ENCODE measurements at regions not wholly inside any gene's neighbourhood (a gene's known extent, or its start where the extent isn't known, plus 50 kb on each side); places are given as distances from the start of the nearest gene placed in this dataset.

DNA sequence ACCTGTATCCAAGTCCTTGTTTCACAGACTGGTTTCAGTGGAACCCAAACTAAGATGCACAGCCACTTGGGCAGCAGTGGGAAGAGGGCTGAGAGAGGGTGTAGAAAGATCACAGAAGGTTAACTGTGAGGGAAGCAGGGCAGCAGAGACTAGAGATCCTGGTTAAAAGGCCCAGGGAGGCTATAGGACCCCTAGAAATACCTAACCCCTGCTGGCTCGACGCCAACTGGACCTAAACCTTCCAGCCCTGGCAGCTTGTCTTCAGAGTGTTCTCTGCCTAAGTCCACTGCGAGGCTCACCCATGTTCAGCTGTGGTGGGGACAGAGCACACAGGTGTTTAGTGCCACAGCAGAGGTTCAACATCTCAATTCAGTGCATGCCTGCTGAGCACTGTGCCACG lies 96.5 kb downstream of the ZNF621 start:
- TF ChIP-seq, protein P1, sequence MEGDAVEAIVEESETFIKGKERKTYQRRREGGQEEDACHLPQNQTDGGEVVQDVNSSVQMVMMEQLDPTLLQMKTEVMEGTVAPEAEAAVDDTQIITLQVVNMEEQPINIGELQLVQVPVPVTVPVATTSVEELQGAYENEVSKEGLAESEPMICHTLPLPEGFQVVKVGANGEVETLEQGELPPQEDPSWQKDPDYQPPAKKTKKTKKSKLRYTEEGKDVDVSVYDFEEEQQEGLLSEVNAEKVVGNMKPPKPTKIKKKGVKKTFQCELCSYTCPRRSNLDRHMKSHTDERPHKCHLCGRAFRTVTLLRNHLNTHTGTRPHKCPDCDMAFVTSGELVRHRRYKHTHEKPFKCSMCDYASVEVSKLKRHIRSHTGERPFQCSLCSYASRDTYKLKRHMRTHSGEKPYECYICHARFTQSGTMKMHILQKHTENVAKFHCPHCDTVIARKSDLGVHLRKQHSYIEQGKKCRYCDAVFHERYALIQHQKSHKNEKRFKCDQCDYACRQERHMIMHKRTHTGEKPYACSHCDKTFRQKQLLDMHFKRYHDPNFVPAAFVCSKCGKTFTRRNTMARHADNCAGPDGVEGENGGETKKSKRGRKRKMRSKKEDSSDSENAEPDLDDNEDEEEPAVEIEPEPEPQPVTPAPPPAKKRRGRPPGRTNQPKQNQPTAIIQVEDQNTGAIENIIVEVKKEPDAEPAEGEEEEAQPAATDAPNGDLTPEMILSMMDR (IDR thresholded peaks at IDR 0.05): no peak
- TF ChIP-seq POLR2A (IDR thresholded peaks at IDR 0.05): no peak
